GM19395 (cell line): ENCODE measurements at regions not wholly inside any gene's neighbourhood (a gene's known extent, or its start where the extent isn't known, plus 50 kb on each side); places are given as distances from the start of the nearest gene placed in this dataset.

Experiments used
- ATAC-seq: cut with Tn5 transposase; IDR thresholded peaks from one replicate; pipeline ENCODE4 v1.9.1; 2021; ENCODE audit warnings: mild to moderate bottlenecking, moderate library complexity; ENCODE audit not compliant: unreplicated experiment

GRCh38 chr5:8457187-8458037, 588.5 kb downstream of the MTRR start:
- peak; percentile 80 for ATAC-seq

GRCh38 chr5:8458038-8458383, 589.1 kb downstream of the MTRR start:
- peak; percentile 14 for ATAC-seq

DNA sequence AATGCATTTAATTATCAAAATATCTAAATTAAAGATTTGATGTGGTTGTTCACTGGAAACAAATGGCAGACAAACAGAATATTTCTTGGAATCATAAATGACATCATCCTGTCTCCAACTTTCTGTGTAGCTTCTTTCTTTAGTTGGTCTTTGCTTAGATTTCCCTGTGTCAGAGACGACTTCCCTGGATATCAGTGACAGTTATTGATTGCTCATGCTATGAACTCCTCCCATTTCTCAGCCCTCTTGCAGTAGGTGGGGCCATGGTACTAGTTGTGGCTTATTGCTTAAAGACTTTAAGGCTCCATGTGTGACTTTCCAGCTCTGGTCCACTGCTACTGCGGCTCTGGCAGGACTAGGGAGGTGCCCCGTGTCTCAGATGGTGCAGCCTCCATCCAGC, 592.6 kb downstream of the MTRR start:
- no peak for ATAC-seq

DNA sequence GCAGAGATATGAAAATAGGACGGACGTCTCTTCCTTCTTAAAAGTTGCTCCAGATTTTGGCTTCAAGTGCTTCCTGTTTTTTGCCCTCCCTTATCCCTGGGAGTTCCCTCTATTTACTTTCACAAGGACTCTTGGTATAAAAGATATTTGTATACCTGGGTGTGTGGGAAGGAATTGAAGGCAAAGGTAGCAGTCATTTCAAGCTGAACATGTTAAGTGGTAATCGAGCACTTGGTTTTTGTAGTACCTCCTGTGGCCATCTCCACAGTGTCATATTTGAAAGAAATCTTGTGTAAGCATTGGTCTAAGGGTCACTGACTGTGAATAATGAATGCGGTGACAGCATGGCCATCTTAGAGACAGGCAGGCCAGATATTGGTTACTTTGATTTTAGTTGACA, 593.6 kb downstream of the MTRR start:
- no peak for ATAC-seq

- no peak for ATAC-seq
Observed at GRCh38 chr5:8470489-8470888, 601.5 kb downstream of the MTRR start.

DNA sequence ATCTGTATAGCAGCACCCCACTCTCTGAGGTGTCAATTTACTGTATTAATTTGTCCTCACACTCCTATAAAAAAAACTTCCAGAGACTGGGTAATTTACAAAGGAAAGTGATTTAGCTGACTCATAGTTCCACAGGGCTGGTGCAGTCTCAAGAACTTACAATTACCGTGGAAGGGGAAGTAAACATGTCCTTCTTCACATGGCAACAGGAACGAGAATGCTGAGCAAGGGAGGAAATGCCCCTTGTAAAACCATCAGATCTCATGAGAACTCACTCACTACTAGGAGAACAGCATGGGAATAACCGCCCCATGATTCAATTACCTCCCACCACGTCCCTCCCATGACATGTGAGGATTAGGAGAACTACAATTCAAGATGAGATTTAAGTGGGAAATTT, 602.6 kb downstream of the MTRR start:
- no peak for ATAC-seq

- ATAC-seq, result no peak
Observed at GRCh38 chr5:8473016-8473415, 604.1 kb downstream of the MTRR start.

DNA sequence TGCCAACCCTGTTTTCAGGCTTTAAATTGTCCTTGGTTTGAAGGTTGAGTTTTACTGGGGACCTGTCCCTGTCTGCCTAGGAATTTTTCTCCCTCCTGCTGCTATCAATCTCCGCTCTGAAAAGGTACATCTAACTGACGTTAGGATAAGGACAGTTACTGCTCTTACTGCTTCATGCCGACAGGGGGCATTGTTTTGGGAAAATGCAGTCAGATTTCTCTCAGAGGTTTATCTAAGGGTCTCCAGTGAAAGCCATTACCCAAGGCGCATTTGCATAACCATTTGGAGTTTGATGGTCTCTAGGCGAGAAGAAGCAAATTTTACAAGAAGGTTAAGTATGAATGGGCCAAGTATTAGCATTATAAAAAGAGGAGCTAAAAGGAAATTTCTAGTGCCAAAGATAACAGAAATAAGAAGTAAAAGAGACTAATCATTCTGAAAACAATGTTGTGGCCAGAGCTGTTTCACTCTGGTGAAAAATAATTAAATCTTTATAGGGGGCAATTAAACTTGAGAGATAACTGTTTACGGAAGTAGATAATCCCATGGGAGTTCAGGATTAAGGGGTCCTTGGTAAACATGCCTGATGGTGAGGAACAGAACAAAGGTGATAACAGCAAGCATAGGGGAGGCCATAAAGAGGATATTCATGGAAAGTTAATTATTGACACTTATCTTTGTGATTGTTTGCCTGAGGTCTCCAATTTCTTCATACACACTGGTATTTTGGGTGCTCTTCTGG, 605.0 kb downstream of the MTRR start:
- ATAC-seq, result no peak

- ATAC-seq, result no peak
Observed at GRCh38 chr5:8474569-8474930, 605.6 kb downstream of the MTRR start.

GRCh38 chr5:8478326-8478725, 609.4 kb downstream of the MTRR start:
- no peak for ATAC-seq

GRCh38 chr5:8481007-8481406, 612.1 kb downstream of the MTRR start:
- ATAC-seq, result no peak

- no peak for ATAC-seq
Observed at GRCh38 chr5:8491254-8491653, 622.3 kb downstream of the MTRR start.

DNA sequence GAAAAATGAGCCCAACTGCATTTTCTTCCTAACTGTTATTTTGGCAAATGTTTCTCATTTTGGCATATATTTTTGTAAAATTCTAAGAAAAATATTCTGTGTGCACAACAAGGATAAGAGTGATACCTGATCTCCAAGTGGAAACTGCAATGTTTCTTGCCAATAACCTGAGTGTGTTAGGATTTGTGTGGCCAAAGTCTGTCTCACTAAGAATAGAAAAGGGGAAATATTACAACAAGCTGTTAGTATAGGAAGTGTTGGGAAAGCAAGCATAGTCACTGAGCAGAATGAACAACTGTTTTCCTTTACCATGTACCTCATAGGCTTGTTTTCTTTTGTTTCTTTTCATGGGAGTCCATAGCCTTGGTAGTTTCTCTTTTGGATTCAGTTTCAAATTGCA, 624.2 kb downstream of the MTRR start:
- ATAC-seq, result no peak

- ATAC-seq, result no peak
Observed at GRCh38 chr5:8500426-8500825, 631.5 kb downstream of the MTRR start.

DNA sequence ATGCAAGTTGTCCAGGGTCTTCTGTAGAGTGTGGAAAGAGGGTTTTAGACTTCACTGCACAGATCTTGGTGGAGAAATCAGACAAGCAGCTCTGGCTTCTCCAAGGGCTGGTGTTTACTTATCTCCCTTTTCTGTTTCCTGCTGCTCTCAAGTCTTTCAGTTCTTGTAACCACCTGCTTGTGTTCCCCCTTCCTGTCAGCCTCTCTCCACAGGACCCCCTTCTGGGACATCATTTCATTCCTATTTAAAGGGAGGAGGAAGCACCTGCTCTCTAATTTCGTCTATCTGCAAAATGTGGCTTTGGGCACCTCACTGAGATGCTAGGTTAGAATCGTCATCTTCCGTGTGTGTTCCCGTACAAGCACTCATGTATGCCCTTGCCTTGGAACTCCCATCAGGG, 636.2 kb downstream of the MTRR start:
- ATAC-seq, result no peak

DNA sequence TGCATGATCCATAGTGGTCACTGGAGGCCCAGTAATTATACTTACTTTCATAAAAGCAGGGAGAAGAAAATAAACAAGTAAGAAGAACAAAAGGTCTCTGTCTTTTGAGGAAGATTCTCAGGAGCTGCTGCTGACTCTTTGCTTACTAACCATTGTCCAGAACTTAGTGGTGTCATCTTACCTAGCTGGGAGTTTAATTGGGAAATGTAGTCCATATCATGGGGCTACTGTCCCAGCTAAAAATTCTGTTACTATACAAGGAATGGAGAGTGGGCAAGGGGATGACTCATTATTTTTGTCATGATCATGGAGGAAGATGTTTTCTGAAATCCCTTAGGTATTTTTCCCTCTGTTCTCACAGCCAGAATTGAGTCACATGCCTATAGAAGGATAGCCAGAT, 639.3 kb downstream of the MTRR start:
- ATAC-seq, result no peak

GRCh38 chr5:8516356-8516755, 647.4 kb downstream of the MTRR start:
- ATAC-seq, result no peak

DNA sequence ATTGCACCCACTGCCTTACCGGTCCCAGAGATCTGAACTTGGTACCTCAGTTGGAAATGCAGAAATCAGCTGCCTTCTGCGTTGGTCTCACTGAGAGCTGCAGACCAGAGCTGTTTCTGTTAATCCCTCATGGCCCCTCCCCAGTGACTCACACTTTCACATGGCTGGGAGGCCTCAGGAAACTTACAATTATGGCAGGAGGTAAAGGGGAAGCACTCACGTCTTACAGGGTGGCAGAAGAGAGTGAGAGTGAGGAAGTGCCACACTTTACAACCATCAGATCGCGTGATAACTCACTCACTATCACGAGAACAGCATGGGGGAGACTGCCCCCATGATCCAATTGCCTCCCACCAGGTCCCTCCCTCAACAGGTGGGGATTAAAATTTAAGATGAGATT, 648.5 kb downstream of the MTRR start:
- ATAC-seq, result no peak

DNA sequence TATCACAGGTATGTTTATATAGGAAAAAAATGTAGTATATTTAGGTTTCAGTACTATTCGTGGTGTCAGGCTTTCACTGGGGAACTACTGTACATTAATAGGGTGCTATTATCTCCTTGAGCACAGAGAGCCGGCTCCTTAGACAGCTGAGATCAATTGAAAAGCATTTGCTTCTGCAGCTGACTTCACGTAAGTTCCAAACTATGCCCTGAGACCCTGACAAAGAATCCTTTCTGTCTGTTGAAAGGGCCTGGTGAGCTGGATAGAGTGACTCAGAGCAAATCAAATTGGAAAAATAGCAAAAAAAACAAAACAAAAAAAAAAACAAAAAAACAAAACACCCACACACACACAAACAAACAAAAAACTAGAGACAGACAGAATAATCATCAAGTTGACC, 652.0 kb downstream of the MTRR start:
- ATAC-seq, result no peak

- no peak for ATAC-seq
Observed at GRCh38 chr5:8521991-8522390, 653.0 kb downstream of the MTRR start.

DNA sequence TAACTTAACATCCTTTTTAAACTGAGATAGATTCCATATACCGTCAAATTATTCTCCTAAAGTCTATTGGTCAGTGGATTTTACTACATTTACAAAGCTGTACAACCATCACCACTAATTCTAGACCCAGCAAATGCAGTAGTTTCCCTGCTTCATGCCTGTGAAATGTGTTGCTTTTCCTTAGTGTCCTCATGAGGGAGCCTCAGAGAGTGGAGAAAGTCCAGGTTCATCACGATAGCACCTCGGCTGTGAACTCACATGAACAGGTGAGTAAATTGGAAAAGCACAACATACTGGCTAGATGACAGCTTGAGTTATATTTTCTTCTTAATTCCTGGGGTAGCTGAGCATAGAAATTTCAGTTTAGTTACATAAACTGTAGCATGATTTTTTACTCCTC, 653.7 kb downstream of the MTRR start:
- ATAC-seq, result no peak

GRCh38 chr5:8523501-8523900, 654.6 kb downstream of the MTRR start:
- no peak for ATAC-seq

- no peak for ATAC-seq
Observed at GRCh38 chr5:8525819-8526218, 656.9 kb downstream of the MTRR start.
